ENCODE measurements at regions not wholly inside any gene's neighbourhood (a gene's known extent, or its start where the extent isn't known, plus 50 kb on each side); places are given as distances from the start of the nearest gene placed in this dataset.

DNA sequence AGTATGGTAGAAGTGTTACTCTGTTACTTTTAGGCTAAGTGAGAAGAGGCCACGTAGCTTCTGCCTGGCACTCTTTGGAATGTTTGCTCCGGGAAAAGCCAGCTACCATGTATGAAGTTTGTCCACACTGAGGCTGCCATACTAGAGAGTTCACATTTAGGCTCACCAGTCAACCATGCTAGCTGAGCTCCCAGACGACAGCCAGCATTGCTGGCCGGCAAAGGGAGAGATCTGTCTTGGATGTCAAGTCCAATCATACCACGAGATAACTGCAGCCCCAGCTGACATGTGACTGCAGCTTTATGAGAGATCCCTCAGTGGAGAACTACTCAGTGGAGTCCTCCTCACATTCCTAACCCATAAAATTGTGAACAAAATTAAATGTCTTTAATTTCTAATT, 321.2 kb upstream of the F9 start:
- H3K27me3 ChIP-seq (ENCODE audit: control insufficient read depth, insufficient read depth, low read length) = peaks cover 51% of the 10 kb centered on the region
- no peaks in the 10 kb centered on the region for H3K36me3 ChIP-seq (ENCODE audit: control insufficient read depth, low read depth, low read length)
- H3K27ac ChIP-seq (ENCODE audit: low read length) = no peak overlapping the region
- no peak overlapping the region for H3K4me3 ChIP-seq (ENCODE audit: low read length)
- H3K4me1 ChIP-seq (ENCODE audit: control insufficient read depth, low read depth, low read length) = peaks cover 14% of the 10 kb centered on the region
- peaks cover 14% of the 10 kb centered on the region for H3K9me3 ChIP-seq (ENCODE audit: control insufficient read depth, low read depth, low read length)
- H3K9ac ChIP-seq (ENCODE audit: low read length) = no peak overlapping the region

DNA sequence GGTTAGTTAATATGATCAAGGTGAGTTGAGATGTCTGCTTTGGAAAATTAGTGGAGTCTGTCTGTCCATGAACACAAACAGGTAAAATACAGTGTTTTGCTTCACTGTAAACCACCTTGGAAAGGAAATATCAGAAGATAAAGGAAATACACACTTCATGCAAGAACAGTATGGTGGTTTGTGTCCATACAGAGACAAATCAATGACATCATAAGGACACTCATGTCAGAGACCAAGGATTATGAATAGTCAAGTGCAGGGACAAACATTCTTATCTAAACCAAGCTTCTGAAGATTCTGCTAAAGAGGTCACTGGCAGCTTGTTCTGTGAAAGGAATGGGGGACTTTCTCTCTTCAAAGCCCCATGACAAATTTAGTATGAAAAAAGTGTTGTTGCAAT, 322.9 kb upstream of the F9 start:
- peaks cover 65% of the 10 kb centered on the region for H3K27me3 ChIP-seq (ENCODE audit: control insufficient read depth, insufficient read depth, low read length)
- no peak overlapping the region for H3K4me3 ChIP-seq (ENCODE audit: low read length)
- peaks cover 14% of the 10 kb centered on the region for H3K4me1 ChIP-seq (ENCODE audit: control insufficient read depth, low read depth, low read length)
- H3K36me3 ChIP-seq (ENCODE audit: control insufficient read depth, low read depth, low read length) = no peaks in the 10 kb centered on the region
- H3K27ac ChIP-seq (ENCODE audit: low read length) = no peak overlapping the region
- no peak overlapping the region for H3K9ac ChIP-seq (ENCODE audit: low read length)
- peaks cover 7% of the 10 kb centered on the region for H3K9me3 ChIP-seq (ENCODE audit: control insufficient read depth, low read depth, low read length)

DNA sequence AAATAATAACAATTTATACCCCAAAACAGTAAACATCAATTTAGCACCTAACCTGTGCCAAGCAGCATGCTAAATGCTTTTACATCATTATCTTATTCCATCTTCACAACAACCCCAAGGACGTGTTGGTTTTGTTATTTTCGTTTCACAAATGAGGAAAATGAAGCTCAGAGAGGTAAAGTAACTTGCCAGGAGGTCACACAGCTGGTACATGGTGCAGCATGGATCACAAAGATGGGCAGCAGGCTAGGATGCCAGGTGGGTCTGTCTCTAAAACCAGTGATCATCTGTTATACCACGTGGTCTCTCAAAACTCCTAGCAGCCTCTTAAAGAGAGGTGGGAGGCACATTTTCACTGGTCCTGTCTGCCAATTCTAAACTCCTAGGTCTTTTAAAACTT, 323.6 kb upstream of the F9 start:
- Histone ChIP-seq H3K27ac (ENCODE audit: low read length) (no peak overlapping the region), H3K9ac (ENCODE audit: low read length) (no peak overlapping the region), H3K36me3 (ENCODE audit: control insufficient read depth, low read depth, low read length) (no peaks in the 10 kb centered on the region), H3K9me3 (ENCODE audit: control insufficient read depth, low read depth, low read length) (peaks cover 7% of the 10 kb centered on the region), H3K4me3 (ENCODE audit: low read length) (no peak overlapping the region), H3K4me1 (ENCODE audit: control insufficient read depth, low read depth, low read length) (peaks cover 13% of the 10 kb centered on the region), H3K27me3 (ENCODE audit: control insufficient read depth, insufficient read depth, low read length) (peaks cover 72% of the 10 kb centered on the region)

DNA sequence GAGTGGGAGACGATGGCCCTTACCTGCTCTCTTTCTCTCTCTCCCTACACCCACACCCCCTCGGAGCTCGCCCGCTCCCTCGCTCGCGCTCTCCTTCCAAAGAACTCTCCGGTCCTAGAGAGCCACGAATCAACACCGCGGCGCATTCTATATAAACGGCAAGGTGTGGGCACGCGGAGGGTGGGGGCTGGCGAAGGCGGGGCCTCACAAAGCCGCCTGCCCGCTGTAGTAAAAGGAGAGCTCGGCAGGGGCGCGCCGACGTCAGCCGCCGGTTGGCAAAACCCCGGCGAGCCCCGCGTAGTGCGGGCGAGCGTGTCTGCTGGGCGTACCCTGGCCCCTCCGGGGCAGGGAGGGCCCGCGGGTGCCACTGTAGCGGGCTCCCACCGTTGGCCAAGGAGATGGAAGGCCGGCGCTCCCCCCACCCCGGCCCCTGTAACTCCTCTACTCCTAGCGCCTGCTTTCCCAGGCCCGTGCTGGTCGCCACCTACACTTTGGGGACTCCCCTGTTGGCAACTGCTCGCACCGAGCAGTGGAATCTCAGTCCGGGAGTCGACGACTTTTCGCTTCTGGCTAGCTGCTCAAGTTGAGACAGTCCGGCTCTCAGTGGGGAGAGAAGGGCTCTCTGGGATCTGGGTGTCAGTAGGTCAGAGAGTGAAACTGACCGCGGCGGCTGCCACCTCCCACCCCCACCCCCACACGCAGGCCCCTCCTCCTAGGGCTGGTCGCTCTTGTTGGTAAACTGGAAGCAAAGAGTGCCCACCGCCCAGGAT, 325.5 kb upstream of the F9 start:
- Histone ChIP-seq H3K36me3 (ENCODE audit: control insufficient read depth, low read depth, low read length) (no peaks in the 10 kb centered on the region), H3K9ac (ENCODE audit: low read length) (no peak overlapping the region), H3K4me3 (ENCODE audit: low read length) (peak overlapping the region; percentile 57), H3K4me1 (ENCODE audit: control insufficient read depth, low read depth, low read length) (peaks cover 5% of the 10 kb centered on the region), H3K9me3 (ENCODE audit: control insufficient read depth, low read depth, low read length) (peaks cover 7% of the 10 kb centered on the region), H3K27ac (ENCODE audit: low read length) (no peak overlapping the region), H3K27me3 (ENCODE audit: control insufficient read depth, insufficient read depth, low read length) (peaks cover 87% of the 10 kb centered on the region)

DNA sequence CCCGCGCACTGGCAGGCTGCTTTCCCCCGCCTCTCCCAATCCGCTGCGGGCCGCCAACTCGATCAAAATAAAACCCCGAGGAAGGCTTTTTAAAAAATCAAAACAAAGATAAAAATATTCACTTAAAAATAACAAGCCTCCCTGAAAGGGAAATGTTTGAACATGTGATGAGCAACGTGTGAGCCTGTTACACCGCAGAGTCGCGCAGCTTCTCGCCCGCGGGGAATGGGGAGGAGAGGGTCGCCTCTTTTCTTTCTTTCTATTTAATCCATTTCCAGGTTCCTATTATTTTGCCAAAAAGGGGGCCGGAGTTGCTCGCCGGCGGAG, 326.0 kb upstream of the F9 start:
- peaks cover 91% of the 10 kb centered on the region for H3K27me3 ChIP-seq (ENCODE audit: control insufficient read depth, insufficient read depth, low read length)
- no peaks in the 10 kb centered on the region for H3K36me3 ChIP-seq (ENCODE audit: control insufficient read depth, low read depth, low read length)
- peaks cover 5% of the 10 kb centered on the region for H3K4me1 ChIP-seq (ENCODE audit: control insufficient read depth, low read depth, low read length)
- peaks cover 7% of the 10 kb centered on the region for H3K9me3 ChIP-seq (ENCODE audit: control insufficient read depth, low read depth, low read length)
- peak overlapping the region; percentile 57 for H3K4me3 ChIP-seq (ENCODE audit: low read length)
- no peak overlapping the region for H3K9ac ChIP-seq (ENCODE audit: low read length)
- no peak overlapping the region for H3K27ac ChIP-seq (ENCODE audit: low read length)

DNA sequence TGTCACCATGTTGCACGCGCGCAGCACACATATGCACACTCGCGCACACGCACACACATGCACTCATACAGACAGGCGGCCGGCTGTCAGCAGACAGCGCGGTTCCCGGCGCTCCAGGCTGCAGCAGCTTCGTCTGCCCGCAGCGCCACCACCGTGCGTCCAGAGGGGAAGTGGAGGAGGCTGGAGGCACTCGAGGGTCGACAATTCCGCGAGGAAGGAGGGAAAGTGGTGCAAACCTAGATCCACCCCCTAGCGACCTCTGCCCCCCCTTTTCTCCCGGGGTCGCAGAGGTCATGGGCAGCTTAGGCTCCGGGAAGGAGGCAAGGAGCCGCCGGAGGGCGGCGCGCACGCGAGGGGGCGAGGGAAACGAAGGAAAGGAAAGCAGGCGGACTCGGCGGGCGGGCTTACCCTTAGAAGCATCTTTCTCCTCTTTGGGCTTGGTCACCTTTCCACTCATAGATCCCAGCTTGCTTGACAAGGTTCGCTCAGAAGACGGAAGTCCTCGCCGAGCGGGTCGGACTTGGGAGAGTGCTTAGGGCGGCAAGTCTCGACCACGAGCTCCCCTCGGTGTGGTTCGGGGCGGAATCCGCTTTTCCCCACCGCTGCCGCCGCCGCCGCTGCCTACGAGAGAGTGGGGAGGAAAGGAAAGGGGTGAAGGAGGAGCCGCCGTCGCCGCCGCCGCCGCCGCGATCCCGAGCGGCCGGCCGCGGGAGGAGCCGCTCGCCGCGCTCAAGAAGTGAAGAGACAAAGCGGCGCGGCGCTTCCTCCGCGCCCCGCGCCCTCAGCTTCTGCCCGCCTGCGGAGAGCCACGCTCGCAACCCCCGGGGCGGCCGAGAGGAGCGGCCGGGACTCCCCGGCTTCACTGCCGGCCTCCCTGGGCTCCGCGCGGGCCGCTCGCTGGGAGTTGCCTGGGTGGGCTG, 326.6 kb upstream of the F9 start:
- H3K27ac ChIP-seq (ENCODE audit: low read length) = no peak overlapping the region
- peaks cover 91% of the 10 kb centered on the region for H3K27me3 ChIP-seq (ENCODE audit: control insufficient read depth, insufficient read depth, low read length)
- peaks cover 7% of the 10 kb centered on the region for H3K9me3 ChIP-seq (ENCODE audit: control insufficient read depth, low read depth, low read length)
- H3K4me3 ChIP-seq (ENCODE audit: low read length) = peak overlapping the region; percentile 57
- H3K4me1 ChIP-seq (ENCODE audit: control insufficient read depth, low read depth, low read length) = peaks cover 5% of the 10 kb centered on the region
- no peaks in the 10 kb centered on the region for H3K36me3 ChIP-seq (ENCODE audit: control insufficient read depth, low read depth, low read length)
- H3K9ac ChIP-seq (ENCODE audit: low read length) = no peak overlapping the region

DNA sequence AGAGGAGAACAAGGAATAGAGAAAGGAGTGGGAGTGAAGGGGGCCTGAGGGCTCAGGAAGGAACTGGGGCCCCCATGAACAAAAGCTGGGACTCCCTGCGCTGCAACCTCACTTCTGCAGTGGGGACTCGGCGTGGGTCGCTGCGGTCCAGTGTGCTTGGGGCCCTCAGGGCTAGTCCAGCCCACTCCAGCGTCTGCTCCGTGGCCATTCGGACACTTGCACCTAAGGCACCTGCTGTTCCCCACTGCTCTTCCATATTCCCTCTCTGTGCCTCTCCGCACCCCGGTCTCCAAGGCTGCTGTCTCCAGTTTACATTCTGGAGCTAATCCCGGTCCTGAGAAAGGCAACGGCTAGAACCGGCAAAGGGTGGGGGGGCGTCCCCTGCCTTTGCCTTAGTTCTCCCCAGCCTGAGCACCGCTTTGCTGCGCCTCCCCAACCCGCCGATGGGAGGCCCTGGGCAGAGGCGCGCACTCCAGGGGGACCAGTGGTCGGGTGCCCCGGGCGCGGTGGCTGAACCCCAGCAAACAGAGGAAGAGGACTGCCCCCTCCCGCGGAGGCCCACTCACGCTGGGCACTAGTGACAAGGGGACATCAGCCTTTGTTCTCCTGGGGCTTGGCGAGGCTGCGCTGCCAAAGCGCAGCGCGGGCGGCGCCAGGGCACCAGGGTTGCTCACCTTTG, 327.7 kb upstream of the F9 start:
- H3K4me3 ChIP-seq (ENCODE audit: low read length) = peak overlapping the region; percentile 57
- H3K9me3 ChIP-seq (ENCODE audit: control insufficient read depth, low read depth, low read length) = peaks cover 7% of the 10 kb centered on the region
- H3K9ac ChIP-seq (ENCODE audit: low read length) = no peak overlapping the region
- no peaks in the 10 kb centered on the region for H3K36me3 ChIP-seq (ENCODE audit: control insufficient read depth, low read depth, low read length)
- peaks cover 5% of the 10 kb centered on the region for H3K4me1 ChIP-seq (ENCODE audit: control insufficient read depth, low read depth, low read length)
- H3K27me3 ChIP-seq (ENCODE audit: control insufficient read depth, insufficient read depth, low read length) = peaks cover 91% of the 10 kb centered on the region
- H3K27ac ChIP-seq (ENCODE audit: low read length) = no peak overlapping the region

DNA sequence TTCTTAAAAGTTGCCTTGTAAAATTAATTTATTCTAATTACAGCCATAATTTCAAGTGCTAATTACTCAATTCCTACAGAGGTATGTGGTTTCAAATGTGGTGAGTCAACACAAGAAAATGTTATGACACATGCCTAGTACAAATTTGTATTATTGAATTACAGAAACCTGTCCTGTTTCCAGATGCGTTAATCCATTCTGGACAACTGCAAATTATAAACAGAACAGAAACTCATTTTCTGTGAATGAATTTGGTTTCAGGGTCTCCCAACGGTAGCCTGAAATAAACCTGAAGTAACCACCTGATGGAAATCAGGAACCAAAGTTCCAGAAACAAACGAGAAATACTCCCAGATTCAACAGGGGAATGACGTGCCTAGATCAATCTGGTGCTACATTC, 328.6 kb upstream of the F9 start:
- Histone ChIP-seq H3K9me3 (ENCODE audit: control insufficient read depth, low read depth, low read length) (peaks cover 2% of the 10 kb centered on the region), H3K27ac (ENCODE audit: low read length) (no peak overlapping the region), H3K4me1 (ENCODE audit: control insufficient read depth, low read depth, low read length) (peaks cover 5% of the 10 kb centered on the region), H3K36me3 (ENCODE audit: control insufficient read depth, low read depth, low read length) (no peaks in the 10 kb centered on the region), H3K9ac (ENCODE audit: low read length) (no peak overlapping the region), H3K4me3 (ENCODE audit: low read length) (peak overlapping the region; percentile 57), H3K27me3 (ENCODE audit: control insufficient read depth, insufficient read depth, low read length) (peaks cover 89% of the 10 kb centered on the region)

DNA sequence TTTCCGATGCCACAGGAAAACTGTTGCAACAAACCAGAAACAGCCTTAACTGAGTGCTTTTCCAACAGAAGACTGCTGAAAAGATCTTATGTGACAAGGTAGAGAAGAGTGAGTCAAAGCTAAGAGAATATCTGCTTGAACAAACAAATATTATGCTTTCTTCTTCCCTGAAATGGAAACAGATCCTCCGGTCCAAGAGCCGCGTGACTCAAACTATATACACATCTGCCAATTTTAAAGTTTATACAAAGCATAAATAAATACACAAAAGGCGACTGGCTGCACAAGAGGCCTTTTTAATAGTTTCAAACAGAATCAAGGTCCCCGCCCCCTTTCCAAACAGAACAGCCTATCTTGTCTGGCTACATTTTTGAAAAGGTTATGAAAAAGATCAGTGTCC, 329.7 kb upstream of the F9 start:
- Histone ChIP-seq H3K9ac (ENCODE audit: low read length) (no peak overlapping the region), H3K36me3 (ENCODE audit: control insufficient read depth, low read depth, low read length) (no peaks in the 10 kb centered on the region), H3K9me3 (ENCODE audit: control insufficient read depth, low read depth, low read length) (peaks cover 6% of the 10 kb centered on the region), H3K4me3 (ENCODE audit: low read length) (no peak overlapping the region), H3K4me1 (ENCODE audit: control insufficient read depth, low read depth, low read length) (no peaks in the 10 kb centered on the region), H3K27ac (ENCODE audit: low read length) (no peak overlapping the region), H3K27me3 (ENCODE audit: control insufficient read depth, insufficient read depth, low read length) (peaks cover 89% of the 10 kb centered on the region)

DNA sequence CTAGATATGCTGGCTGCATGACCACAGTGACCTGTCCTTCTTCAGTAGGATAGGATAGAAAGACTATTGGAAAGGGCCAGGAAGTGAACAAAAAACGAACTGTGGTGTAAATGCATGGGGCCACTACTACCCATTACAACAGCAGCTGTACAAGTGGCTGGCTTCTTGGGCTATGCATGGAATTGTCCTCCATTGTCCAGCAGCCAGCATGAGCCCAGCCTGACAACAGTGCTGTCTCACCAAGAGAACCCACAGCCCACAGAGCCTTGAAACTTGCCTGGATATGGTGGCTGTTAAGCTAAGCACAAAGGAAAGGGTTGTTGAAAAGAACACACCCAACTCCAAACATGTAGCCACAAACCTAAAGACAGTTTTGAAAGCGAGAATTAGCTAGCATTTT, 330.2 kb upstream of the F9 start:
- H3K4me1 ChIP-seq (ENCODE audit: control insufficient read depth, low read depth, low read length) = no peaks in the 10 kb centered on the region
- no peaks in the 10 kb centered on the region for H3K36me3 ChIP-seq (ENCODE audit: control insufficient read depth, low read depth, low read length)
- H3K9me3 ChIP-seq (ENCODE audit: control insufficient read depth, low read depth, low read length) = peaks cover 10% of the 10 kb centered on the region
- H3K27me3 ChIP-seq (ENCODE audit: control insufficient read depth, insufficient read depth, low read length) = peaks cover 89% of the 10 kb centered on the region
- H3K4me3 ChIP-seq (ENCODE audit: low read length) = no peak overlapping the region
- no peak overlapping the region for H3K9ac ChIP-seq (ENCODE audit: low read length)
- H3K27ac ChIP-seq (ENCODE audit: low read length) = no peak overlapping the region

DNA sequence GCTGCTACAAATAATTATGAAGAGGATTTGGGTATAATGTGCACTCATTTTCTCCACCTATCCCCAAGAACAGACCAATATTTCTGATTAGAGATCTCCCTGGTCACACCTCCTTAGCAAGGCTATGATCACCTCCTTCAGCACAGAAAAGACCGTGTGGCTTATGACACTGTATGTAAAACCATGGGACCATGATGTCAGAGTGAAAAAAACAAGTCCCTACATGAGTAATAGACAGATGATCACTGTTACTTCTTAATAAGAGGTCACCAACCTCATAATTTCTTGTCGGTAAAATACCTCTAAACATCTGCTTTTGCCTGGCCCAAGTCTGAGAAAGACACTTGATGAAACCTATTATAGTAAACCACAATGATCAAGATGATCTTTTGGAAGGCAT, 330.6 kb upstream of the F9 start:
- no peak overlapping the region for H3K4me3 ChIP-seq (ENCODE audit: low read length)
- peaks cover 94% of the 10 kb centered on the region for H3K27me3 ChIP-seq (ENCODE audit: control insufficient read depth, insufficient read depth, low read length)

More for the DNA sequence above, 330.6 kb upstream of the F9 start:
- Histone ChIP-seq H3K9me3 (ENCODE audit: control insufficient read depth, low read depth, low read length) (peaks cover 10% of the 10 kb centered on the region), H3K9ac (ENCODE audit: low read length) (no peak overlapping the region), H3K4me1 (ENCODE audit: control insufficient read depth, low read depth, low read length) (no peaks in the 10 kb centered on the region), H3K27ac (ENCODE audit: low read length) (no peak overlapping the region), H3K36me3 (ENCODE audit: control insufficient read depth, low read depth, low read length) (no peaks in the 10 kb centered on the region)
